ENCODE measurements at regions not wholly inside any gene's neighbourhood (a gene's known extent, or its start where the extent isn't known, plus 50 kb on each side); places are given as distances from the start of the nearest gene placed in this dataset.

- no peak for TF ChIP-seq CTCF (conservative IDR thresholded peaks at IDR 0.05)
- no peak for TF ChIP-seq EZH2 (IDR thresholded peaks at IDR 0.05; ENCODE audit: low read depth)
These were observed 161.8 kb downstream of the SKIDA1 start for GRCh38 chr10:21363731-21364104.
